GM19324 (cell line): ENCODE measurements at regions not wholly inside any gene's neighbourhood (a gene's known extent, or its start where the extent isn't known, plus 50 kb on each side); places are given as distances from the start of the nearest gene placed in this dataset.
"Not testable (repeated sequence)": the region's sequence is repeated elsewhere in the genome, so short reads cannot be mapped to it uniquely, and the experiment has no call there.

Experiments
- ATAC-seq: cut with Tn5 transposase; IDR thresholded peaks from one replicate; pipeline ENCODE4 v1.9.1; 2021; ENCODE audit warnings: mild to moderate bottlenecking, moderate library complexity; ENCODE audit not compliant: unreplicated experiment, low FRiP score

DNA sequence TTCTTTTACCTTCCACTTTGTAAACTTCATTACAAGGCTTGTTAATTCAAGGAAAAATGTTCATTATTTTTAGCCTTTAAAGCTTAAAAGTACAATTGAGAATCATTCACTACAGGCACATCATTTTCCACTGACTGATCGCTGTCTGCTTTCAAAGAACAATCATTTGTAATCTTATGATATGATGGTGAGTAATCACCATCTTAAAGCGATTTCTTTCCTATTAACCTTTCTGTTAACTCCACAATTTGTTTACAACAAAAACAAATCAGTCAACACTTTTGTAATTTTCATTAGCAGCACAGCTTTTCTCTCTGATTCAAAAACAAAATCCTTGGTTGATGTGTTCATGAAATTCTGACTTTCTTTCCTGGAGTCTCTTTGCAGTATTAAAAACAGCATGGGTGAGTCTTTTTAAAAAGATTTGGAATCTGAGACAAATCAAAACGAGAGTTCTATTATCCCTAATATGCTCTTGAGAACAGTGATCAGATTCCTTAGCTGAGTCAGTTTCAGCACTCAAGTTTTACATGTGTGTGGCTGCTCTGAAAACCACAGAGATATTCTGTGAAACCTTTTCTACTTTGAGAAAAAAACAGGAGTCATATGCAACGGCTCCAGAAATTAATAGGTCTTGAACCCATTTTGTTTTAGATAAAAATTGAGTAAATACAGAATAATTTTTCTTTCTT lies 145.8 kb upstream of the TMPRSS15 start:
- ATAC-seq = no peak

DNA sequence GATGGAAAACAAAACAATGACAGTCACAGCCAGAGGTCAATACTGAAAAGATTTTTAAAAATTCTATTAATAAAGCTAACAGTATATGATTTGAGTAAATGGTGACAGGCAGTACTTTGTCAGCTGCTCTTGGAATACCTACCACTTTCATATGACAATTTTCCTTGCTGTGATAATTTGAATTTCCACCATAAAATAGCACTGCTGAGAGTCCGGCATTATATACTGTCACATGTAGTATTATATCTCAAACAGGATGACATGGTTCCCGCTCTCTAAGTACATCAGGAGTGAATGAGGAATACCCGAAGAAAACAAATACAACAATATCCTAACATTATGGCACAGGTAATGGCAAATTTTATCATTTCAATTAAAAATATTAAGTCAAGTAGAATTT lies 146.8 kb upstream of the TMPRSS15 start:
- ATAC-seq = no peak

DNA sequence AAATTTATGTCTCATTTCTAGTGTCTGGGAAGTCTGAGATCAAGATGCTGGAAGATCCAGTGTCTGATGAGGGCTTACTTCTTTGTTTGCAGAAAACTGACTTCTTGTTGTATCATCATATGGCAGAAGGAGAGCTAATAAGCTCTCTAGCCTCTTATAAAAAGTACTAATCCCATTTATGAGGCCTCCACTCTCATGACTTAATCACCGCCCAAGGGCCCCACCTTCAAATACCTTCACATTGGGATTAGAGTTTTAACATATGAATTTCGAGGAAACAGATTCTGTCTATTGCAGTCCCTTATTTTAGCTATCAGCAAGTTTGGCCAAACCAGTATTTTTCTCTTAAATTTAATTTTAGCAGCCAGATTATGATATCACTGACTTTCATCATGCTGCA lies 150.2 kb upstream of the TMPRSS15 start:
- ATAC-seq = no peak

DNA sequence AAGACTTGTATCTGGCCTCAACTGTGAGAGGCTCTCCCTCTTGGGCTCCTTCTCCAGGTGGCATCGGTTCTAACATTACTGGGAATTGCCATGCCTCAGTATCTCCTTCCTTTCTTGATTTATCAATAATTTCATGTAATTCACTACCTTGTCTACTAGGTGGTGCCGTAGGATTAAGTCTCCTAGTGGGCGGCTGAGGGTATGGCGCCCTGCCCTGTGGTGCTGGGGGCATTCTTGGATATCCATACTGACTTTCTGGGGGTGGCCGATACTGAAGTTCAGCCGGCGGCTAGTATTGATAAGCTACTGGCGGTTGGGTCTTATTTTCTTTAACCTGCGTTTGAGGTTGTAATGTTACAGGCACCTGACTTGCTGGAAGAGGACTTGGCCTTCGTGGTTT lies 164.2 kb upstream of the TMPRSS15 start:
- ATAC-seq = not testable (repeated sequence)

DNA sequence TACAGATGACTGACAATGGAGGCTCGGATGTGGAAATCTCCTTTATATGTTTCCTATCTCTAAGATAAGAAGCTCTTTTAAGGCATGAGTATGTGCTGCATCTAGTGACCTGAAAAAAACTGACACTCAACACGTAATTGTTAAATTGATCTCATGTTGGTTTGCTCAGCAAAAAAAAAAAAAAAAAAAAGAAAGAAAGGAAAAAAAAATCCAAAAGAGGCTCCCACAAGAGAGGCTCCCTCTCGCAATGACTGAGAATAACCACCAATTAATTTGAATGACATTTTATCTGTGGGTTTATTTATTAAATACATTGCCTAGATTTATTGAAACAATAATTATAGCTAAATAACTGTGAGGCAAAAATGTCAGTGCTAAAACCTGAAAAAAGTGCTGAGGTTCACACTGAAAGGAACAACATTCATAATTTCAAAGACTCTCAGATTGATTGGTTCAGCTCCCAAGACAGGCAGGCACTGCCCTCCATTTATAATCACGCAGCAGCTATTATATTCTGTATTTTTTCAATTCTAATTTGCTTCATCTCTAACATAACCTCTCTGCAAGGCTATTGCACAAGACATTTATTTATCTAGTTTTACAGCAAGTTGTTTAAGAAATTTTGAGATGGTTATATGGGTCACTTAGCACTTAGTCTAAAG lies 184.5 kb upstream of the TMPRSS15 start:
- ATAC-seq = no peak

DNA sequence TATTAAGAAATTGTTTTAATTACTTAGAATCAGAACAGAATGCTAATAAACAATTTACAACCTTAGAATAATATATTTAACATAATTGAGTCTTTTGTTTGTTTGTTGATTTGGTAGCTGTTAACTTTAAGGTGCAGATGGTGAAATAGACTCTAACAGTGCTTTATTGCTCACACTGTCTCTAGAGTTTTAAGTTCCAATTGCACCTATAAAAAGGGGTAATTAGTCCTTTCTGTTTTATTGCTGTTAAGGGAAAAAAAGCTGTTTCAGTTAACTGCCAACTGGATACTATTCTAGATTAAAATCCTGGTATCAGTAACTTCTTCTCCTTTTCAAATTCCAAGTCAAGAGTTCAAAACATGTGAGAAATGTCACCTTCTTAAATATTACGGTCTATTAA lies 197.6 kb upstream of the TMPRSS15 start:
- ATAC-seq = no peak

DNA sequence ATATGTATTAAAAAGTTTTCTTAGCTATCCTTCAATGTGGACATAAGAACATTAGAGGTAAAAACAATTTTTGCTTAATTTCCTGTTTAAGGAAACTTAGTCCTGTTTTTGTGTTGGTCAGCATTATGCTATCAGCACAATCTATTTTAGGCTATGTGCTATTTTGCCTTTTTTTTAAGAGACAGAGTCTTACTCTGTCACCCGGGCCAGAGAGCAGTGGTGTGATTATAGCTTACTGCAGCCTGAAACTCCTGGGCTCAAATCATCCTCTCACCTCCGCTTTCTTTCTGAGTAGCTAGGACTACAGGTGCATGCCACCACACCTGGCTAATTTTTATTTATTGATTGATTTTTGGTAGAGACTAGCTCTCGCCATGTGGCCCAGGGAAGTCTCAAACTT lies 199.1 kb upstream of the TMPRSS15 start:
- ATAC-seq = no peak

DNA sequence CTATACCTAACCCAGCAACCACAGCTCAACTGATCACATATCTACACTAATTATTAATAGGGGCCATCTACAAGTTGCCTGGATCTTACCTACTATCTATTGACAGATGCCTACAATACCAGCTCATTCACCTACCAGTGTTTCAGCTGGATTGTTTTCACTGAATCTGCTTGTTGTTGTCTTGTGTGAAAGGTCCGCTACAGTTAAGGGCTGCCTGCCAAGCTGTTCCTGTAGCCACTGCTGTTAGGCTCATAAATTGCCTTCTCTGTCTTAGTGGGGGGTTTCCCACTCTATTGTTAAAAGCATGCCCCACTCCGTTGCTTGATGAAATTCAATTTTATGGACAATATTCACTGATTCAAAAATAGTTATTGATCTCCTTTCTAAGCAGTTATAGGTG lies 199.7 kb upstream of the TMPRSS15 start:
- ATAC-seq = no peak

DNA sequence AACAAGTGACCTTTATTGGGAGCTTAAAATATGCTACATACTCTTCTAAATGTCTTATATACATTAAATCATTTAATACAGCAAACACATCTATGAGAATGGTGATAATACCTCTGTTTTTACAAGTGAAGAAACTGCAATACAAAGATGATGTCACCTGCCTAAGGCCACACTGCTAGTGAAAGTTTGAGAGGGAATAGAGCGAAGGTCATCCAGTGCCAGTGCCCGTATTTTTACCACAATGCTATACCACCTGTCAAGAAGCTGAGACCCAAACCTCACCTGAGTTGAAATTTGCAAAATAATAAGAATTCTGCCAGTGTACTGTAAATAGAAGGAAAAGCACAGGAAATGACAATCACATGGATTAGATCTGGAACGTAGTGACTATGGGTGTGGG lies 200.4 kb upstream of the TMPRSS15 start:
- no peak for ATAC-seq

DNA sequence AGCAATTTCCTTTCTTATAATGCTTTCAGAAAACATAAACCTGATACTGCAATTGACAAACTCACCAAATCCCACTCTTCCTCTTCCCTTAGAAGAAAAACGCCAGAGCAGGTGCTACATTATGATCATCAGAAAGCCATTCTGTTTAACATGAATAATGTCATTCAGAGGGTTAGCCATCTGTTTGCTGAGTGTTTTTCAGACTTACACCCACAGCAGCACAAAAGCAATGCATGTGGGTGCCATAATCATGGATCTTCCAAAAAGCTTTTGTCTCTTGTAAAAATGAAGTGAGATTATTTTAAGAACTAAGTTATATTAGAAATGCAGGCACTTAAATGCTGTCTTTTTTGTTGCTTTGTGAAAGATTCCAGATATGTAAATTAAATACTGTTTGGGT lies 204.6 kb upstream of the TMPRSS15 start:
- ATAC-seq = no peak

DNA sequence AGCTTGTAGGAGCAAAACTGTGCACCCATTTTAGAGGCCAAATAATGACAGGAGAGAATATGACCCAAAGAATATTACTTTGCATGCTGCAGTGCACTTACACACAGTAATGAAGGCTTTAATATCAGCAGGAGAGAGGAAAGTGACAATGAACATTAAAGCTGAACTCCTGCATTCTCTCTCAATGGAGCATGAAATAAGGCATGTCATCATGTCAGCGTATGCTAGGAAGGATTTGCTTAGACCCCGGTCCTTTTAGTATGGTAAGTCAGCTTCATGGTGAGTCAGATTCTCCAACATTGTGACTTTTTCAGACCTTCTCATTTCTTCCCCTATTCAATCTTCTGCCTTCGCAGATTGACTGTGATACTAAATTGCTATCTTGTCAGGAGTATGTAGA lies 210.7 kb upstream of the TMPRSS15 start:
- no peak for ATAC-seq

DNA sequence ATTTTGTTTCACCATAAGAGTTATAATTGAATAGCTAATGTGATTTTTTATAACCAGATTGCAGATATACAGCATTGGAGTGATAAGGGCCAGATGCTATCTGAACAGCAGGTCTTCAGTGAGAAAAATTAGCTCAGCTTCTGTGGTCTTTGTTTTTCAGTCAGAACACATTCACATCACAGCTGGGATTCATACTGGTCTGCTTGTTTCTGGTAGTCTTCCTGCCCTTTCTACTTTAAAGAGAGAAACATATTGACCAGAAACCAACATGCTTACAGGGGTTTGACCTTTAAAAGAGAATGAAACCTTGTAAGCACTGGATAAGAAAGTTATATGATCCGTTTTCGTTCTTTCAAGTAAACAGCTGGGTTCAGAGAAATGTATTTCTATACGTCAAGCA lies 213.7 kb upstream of the TMPRSS15 start:
- ATAC-seq = no peak

DNA sequence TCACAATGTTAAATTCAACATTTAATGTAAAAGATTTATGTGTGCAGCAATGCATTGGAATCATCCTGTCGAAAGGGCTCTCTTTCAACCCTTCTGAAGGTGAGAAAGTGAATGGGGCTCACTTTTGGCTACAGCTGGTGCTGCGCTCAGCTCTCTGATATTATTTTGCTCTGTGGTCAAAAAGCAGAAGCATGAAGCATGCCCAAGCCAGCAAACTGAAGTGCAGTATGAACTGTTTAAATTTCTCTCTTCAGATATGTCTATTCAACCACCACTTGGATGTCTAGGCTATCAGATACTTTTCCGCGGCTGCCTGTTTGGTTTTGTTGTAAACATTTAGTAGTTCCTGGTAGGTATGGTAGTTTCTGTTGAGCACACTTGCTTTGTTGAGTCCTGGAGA lies 216.9 kb upstream of the TMPRSS15 start:
- no peak for ATAC-seq

DNA sequence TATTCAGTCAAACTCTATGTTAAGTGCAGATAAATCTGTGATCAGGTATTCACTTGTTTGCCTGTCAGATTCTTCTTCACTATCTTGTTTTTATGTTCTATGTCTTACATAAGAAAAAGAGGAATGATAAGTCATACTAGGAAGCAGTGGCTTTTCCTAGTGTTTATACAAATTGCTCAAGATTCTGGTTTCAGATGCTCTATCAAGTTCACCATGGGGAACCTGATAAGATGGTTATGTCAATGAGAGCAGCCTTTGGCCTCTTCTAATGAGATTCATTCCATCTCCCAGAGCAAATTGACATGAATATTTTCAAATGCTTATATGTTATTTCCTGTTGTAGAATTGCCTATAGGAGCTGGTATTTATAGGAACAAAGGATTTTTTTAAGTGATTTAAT lies 218.8 kb upstream of the TMPRSS15 start:
- ATAC-seq = no peak

DNA sequence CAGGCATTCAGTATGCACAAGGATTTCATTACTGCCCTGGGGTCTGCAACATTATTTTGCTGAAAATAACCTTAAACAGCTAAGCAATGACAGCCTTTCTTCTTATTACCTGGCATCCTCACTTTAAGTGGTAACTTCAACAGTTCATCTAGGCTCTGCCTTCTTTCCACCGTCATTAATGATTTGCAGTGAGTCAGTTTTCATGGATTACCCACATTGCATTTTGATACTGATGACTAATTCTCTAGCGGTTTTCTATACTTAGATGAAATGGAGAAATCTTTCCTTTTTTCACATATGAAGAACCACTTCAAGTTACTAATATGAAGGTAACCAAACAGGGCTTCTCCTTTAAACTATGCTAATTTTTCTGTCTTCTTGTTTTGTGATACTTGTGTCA lies 226.9 kb upstream of the TMPRSS15 start:
- no peak for ATAC-seq

DNA sequence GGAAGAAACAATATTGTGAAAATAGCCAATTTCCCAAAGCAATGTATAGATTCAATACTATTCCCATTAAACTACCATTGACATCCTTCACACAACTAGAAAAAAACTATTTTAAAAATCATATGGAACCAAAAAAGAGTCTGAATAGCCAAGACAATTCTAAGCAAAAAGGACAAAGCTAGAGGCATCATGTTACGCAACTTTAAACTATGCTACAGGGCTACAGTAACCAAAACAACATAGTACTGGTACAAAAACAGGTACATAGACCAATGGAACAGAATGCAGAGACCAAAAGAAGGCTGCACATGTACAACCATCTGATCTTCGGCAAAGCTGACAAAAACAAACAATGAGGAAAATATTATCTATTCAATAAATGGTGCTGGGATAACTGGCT lies 233.3 kb upstream of the TMPRSS15 start:
- ATAC-seq = no peak

DNA sequence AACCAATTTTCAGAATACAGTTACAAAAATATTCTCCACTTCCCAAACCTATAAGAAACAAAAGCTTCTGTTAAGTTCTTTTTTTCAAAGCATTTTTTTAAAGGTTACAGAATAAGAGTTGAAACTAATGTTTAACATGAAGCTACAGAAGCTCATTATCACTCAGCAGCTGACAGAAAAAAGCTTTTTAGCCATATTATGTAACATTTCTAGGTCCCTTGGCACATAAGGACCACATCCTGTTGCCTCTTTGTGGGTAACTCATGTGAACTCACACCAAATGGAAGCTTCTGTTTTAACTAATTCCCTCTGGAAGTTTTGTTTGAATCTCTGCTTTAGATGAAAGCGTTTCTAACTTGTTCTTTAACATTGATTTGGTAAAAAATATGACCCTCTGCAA lies 242.5 kb upstream of the TMPRSS15 start:
- ATAC-seq = no peak

DNA sequence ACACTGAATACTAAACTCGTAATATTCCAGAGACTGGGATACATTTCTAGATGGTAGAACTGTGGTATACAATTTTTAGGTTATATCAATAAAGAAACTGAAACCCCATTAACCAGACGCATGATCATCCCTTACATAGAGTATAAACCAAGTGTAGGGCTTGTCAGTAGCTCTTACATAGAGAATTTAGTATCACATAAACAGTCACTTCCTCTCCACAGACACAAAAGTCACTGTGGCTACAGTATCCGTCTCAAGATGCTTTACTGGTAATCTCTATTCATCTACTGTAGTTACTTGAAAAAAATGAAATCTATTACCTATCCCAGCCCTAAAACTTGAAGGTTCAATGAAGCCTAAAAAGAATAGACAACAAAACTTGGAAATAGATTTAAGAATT lies 252.3 kb upstream of the TMPRSS15 start:
- no peak for ATAC-seq

DNA sequence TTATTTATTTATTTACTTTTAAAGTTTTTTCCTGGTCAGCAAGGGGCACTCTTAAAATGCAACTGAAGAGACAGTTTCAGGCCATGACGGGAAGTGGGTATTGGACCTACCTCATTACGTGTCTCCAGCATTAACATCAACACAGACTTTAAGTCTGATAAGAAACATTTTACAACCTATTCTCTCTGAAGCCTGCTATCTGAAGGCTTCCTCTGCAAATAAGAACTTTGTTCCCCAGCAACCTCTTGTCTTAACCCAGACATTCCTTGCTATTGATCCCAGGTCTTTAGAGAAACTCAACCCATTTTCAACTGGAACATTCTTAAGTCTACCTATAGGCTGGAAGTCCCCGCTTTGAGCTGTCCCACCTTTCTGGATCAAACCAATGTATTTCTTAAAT lies 258.3 kb upstream of the TMPRSS15 start:
- no peak for ATAC-seq

DNA sequence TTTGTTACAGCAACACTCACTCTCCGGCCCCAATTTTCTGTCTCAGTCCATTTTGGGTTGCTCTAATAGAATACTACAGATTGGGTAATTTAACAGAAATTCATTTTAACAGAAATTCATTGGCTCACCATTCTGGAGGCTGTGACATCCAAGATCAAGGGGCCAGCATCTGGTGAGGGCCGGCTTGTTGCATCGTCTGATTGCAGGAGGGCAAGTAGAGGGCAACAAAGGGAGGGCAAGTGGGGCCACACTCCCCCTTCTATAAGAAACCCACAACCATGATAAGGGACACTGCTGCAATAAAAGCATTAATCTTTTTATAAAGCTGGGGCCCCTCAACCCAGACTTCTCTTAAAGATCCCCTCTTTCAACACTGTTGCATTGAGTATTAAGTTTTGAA lies 260.1 kb upstream of the TMPRSS15 start:
- ATAC-seq = no peak

DNA sequence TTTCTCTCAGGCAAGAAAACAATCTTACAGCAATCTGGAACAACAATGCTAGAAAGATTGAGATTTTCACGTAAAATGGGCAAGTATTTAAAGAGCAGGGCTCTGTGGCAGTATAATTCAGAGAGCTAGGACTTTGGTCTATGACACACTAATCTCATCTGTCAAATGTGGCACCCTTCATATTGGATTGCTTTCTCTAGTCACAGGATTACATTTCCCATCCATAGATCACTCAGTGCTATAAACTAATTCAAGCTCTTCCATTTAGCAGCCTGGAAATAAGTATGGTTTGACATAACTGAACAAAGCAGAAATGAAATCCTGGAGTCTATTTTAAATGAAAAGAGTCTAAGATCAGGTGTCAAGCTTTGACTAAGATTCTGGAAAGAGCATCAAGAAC lies 263.1 kb upstream of the TMPRSS15 start:
- no peak for ATAC-seq

DNA sequence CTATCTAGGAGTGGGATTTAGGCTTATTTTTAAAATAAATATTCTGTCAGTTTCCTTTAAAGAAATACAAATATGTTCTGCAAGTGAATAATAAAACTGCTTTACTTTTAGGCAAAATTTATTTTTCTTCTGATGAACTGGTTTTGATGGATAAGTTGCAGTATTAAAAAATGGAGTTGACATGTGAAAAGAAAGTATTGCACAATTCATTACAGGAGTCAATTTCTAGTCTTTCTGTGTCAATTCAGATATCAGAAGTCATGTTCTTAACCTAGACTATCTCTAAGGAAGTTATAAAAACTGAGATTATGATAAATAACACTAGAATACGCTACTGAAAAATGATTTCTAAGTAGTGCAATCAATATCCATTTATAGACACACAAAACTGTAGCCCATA lies 270.2 kb upstream of the TMPRSS15 start:
- no peak for ATAC-seq

DNA sequence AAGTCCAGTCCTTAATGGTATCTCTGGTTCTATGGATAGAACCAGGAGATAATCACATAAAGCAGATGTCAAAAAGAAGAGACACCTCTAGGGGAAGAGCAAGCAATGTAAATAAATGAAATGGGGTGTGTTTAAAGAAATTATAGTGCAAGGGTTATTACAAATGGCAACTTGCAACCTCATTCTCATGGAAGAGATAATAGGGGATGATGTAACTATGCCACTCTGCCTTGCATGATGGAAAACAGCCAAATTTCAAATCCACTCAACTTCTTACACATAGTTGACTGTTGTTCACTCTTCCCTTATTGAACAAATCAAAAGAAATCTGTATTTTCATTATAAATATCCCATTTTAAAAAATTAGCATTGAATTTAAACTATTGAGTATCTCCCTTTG lies 274.0 kb upstream of the TMPRSS15 start:
- no peak for ATAC-seq
